ENCODE measurements at regions not wholly inside any gene's neighbourhood (a gene's known extent, or its start where the extent isn't known, plus 50 kb on each side); places are given as distances from the start of the nearest gene placed in this dataset.

DNA sequence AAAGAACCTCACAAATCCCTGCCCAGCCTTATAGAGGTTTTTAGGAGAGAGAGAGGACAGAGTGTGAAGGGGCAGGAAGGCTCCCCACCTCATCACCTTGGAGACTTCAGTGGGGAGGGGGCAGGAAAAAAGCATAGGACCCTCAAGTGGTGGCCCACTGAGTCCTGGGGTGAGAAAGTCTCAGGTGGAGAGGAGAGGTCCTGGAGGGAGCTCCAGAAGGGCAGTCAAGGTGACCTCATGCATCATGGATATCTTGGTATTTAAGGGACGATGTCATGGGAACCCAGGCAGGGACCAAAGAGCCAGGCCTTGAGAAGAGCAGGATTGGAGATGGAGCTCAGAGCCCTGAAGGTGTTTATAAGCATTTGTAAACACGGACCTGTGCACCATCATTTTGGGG, 204.5 kb downstream of the SLC4A3 start:
- H3F3A ChIP-seq (ENCODE audit: insufficient read depth, low read length, poor library complexity, severe bottlenecking): no peaks in the 10 kb centered on the region
- no peak overlapping the region for H3K27ac ChIP-seq (ENCODE audit: low read length)
- no peak overlapping the region for H3K9ac ChIP-seq (ENCODE audit: low read length)
- TF ChIP-seq RAD21 (conservative IDR thresholded peaks at IDR 0.05): no peak
- no peak for TF ChIP-seq EP300 (conservative IDR thresholded peaks at IDR 0.05; ENCODE audit: poor library complexity, severe bottlenecking)
- TF ChIP-seq MXI1 (conservative IDR thresholded peaks at IDR 0.05; ENCODE audit: poor library complexity, severe bottlenecking): no peak
- no peak for TF ChIP-seq TAF1 (IDR thresholded peaks at IDR 0.05; ENCODE audit: low read depth)
- no peak for TF ChIP-seq SMC3 (conservative IDR thresholded peaks at IDR 0.05; ENCODE audit: poor library complexity)
- TF ChIP-seq, protein P1, sequence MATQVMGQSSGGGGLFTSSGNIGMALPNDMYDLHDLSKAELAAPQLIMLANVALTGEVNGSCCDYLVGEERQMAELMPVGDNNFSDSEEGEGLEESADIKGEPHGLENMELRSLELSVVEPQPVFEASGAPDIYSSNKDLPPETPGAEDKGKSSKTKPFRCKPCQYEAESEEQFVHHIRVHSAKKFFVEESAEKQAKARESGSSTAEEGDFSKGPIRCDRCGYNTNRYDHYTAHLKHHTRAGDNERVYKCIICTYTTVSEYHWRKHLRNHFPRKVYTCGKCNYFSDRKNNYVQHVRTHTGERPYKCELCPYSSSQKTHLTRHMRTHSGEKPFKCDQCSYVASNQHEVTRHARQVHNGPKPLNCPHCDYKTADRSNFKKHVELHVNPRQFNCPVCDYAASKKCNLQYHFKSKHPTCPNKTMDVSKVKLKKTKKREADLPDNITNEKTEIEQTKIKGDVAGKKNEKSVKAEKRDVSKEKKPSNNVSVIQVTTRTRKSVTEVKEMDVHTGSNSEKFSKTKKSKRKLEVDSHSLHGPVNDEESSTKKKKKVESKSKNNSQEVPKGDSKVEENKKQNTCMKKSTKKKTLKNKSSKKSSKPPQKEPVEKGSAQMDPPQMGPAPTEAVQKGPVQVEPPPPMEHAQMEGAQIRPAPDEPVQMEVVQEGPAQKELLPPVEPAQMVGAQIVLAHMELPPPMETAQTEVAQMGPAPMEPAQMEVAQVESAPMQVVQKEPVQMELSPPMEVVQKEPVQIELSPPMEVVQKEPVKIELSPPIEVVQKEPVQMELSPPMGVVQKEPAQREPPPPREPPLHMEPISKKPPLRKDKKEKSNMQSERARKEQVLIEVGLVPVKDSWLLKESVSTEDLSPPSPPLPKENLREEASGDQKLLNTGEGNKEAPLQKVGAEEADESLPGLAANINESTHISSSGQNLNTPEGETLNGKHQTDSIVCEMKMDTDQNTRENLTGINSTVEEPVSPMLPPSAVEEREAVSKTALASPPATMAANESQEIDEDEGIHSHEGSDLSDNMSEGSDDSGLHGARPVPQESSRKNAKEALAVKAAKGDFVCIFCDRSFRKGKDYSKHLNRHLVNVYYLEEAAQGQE (IDR thresholded peaks at IDR 0.05; ENCODE audit: borderline replicate concordance): no peak
- TF ChIP-seq POLR2AphosphoS5 (IDR thresholded peaks at IDR 0.05): no peak
- TF ChIP-seq EZH2 (IDR thresholded peaks at IDR 0.05; ENCODE audit: borderline replicate concordance, insufficient read depth, low read length, poor library complexity, severe bottlenecking): no peak
- H3K4me3 ChIP-seq (ENCODE audit: low read length): no peak overlapping the region
- H4K20me1 ChIP-seq (ENCODE audit: insufficient read depth): no peaks in the 10 kb centered on the region
- H3K36me3 ChIP-seq (ENCODE audit: insufficient read depth, low read length): no peaks in the 10 kb centered on the region
- no peaks in the 10 kb centered on the region for H3K9me3 ChIP-seq (ENCODE audit: low read length)
- H3K27me3 ChIP-seq (ENCODE audit: insufficient read depth, low read depth, low read length): no peaks in the 10 kb centered on the region
- H3K9me2 ChIP-seq (ENCODE audit: insufficient read depth, low read length): no peaks in the 10 kb centered on the region
- H3K79me2 ChIP-seq (replicated peaks; ENCODE audit: insufficient read depth, low read length): no peaks in the 10 kb centered on the region
- H3K4me2 ChIP-seq (ENCODE audit: low read length): no peak overlapping the region
- no peak overlapping the region for H2AFZ ChIP-seq (ENCODE audit: low read depth, low read length)

DNA sequence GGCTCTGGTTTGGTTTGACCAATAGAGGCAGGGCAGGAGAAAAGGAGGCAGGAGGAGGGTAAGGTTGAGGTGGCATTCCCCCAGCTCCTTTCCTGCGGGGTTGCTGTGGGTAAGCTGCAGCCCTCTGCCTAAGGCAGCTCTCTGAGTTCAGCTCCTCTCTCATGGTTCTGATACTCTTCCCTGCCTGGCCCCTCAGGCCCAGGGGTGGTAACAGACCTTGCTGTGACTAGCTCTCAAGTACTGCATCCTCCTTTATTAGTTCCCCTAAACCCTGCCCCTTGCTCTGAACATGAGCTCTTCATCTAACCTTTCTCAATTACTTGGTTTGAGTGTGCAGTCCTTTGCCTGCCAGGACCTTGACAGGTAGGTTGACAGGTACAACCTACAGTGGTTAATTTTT, 205.5 kb downstream of the SLC4A3 start:
- no peaks in the 10 kb centered on the region for H3F3A ChIP-seq (ENCODE audit: insufficient read depth, low read length, poor library complexity, severe bottlenecking)
- no peak overlapping the region for H3K27ac ChIP-seq (ENCODE audit: low read length)
- H3K79me2 ChIP-seq (replicated peaks; ENCODE audit: insufficient read depth, low read length): no peaks in the 10 kb centered on the region
- H3K9ac ChIP-seq (ENCODE audit: low read length): no peak overlapping the region
- no peaks in the 10 kb centered on the region for H3K36me3 ChIP-seq (ENCODE audit: insufficient read depth, low read length)
- no peaks in the 10 kb centered on the region for H3K9me2 ChIP-seq (ENCODE audit: insufficient read depth, low read length)
- no peaks in the 10 kb centered on the region for H3K9me3 ChIP-seq (ENCODE audit: low read length)
- H4K20me1 ChIP-seq (ENCODE audit: insufficient read depth): no peaks in the 10 kb centered on the region
- no peak overlapping the region for H3K4me2 ChIP-seq (ENCODE audit: low read length)
- TF ChIP-seq MXI1 (conservative IDR thresholded peaks at IDR 0.05; ENCODE audit: poor library complexity, severe bottlenecking): no peak
- TF ChIP-seq, protein P1 (IDR thresholded peaks at IDR 0.05; ENCODE audit: borderline replicate concordance): no peak
- no peak for TF ChIP-seq EP300 (conservative IDR thresholded peaks at IDR 0.05; ENCODE audit: poor library complexity, severe bottlenecking)
- TF ChIP-seq RAD21 (conservative IDR thresholded peaks at IDR 0.05): no peak
- H3K27me3 ChIP-seq (ENCODE audit: insufficient read depth, low read depth, low read length): no peaks in the 10 kb centered on the region
- H3K4me3 ChIP-seq (ENCODE audit: low read length): no peak overlapping the region
- no peak overlapping the region for H2AFZ ChIP-seq (ENCODE audit: low read depth, low read length)
